Endothelial cell of umbilical vein (primary cell): ENCODE measurements at regions not wholly inside any gene's neighbourhood (a gene's known extent, or its start where the extent isn't known, plus 50 kb on each side); places are given as distances from the start of the nearest gene placed in this dataset.
A peak's percentile ranks its signal among the peaks of the same experiment; 100 is the strongest.

Experiments used
- BruUV-seq: library from RNA; stranded (reverse); fragments of 400-500 nt; replicated peaks from 2 replicates; lab custom pipeline; 2021; lab: Mats Ljungman, UMichigan
- CTCF ChIA-PET: fragments of 300-600, 350-600 bp; sonication (Branson Sonifier 250); formaldehyde crosslinking; loops from one replicate; lab custom pipeline; 2021; ENCODE audit warnings: antibody characterized with exemption, inconsistent platforms; lab: Charles Lee
- POLR2A ChIA-PET: fragments of 300-600, 350-600 bp; sonication (Branson Sonifier 250); formaldehyde crosslinking; loops from one replicate; lab custom pipeline; 2021; ENCODE audit warnings: antibody characterized with exemption, inconsistent platforms; lab: Charles Lee
- DNase-seq: peaks from one replicate; pipeline ENCODE4 v3.0.0-alpha.2; 2011; ENCODE audit warnings: low read depth, low spot score
- FAIRE-seq: peaks from 2 replicates; lab custom pipeline; 2011; peaks lifted over from hg19 to GRCh38; lab: Jason Lieb, UNC
- H2AFZ ChIP-seq: 2 replicates; pipeline ENCODE4 v1.6.0; 2012; ENCODE audit warnings: low read depth, low read length, control low read depth, inconsistent platforms
- H3K27ac ChIP-seq: 2 replicates; pipeline ENCODE4 v1.5.1; 2011; ENCODE audit warnings: low read depth, mild to moderate bottlenecking, control low read depth, low read length, moderate library complexity; ENCODE audit not compliant: insufficient read depth
- H3K27me3 ChIP-seq, 2 experiments: 2 replicates each; pipeline versions ENCODE4 v1.6.0 to v1.6.1; 2011; ENCODE audit warnings: low read length in 2 of 2, mixed read lengths in 1 of 2; ENCODE audit not compliant: control insufficient read depth in 2 of 2, insufficient read depth in 2 of 2
- H3K36me3 ChIP-seq, 2 experiments: 2 replicates in 1 of 2; 3 replicates in 1 of 2; pipeline ENCODE4 v1.5.1; 2011; ENCODE audit warnings: low read length in 2 of 2, mild to moderate bottlenecking in 1 of 2, moderate library complexity in 1 of 2; ENCODE audit not compliant: control insufficient read depth in 2 of 2, insufficient read depth in 2 of 2; ENCODE audit errors: extremely low read depth in 1 of 2
- H3K4me1 ChIP-seq: 3 replicates; pipeline ENCODE4 v1.5.1; 2011; ENCODE audit warnings: mild to moderate bottlenecking, low read length; ENCODE audit not compliant: control insufficient read depth, insufficient read depth; ENCODE audit errors: extremely low read depth
- H3K4me2 ChIP-seq: 2 replicates; pipeline ENCODE4 v1.6.1; 2011; ENCODE audit warnings: low read length, control low read depth, mixed read lengths; ENCODE audit not compliant: insufficient read depth
- H3K4me3 ChIP-seq, 3 experiments: fragments of 200-600 bp in 1 of 3; sonication (generic), shearing (Covaris generic) in 1 of 3; replicated peaks in 1 of 3; 2 replicates each; pipeline ENCODE4 v1.5.1; 2011 to 2016; ENCODE audit warnings: control low read depth in 3 of 3, low read length in 3 of 3, mild to moderate bottlenecking in 2 of 3, inconsistent platforms in 1 of 3, low read depth in 1 of 3, moderate library complexity in 1 of 3; ENCODE audit not compliant: insufficient read depth in 1 of 3
- H3K79me2 ChIP-seq: 2 replicates; pipeline ENCODE4 v1.6.0; 2012; ENCODE audit warnings: low read length, inconsistent platforms; ENCODE audit not compliant: control insufficient read depth, insufficient read depth
- H3K9ac ChIP-seq: replicated peaks from 2 replicates; pipeline ENCODE3; 2011; ENCODE audit warnings: low read length, control low read depth; ENCODE audit not compliant: insufficient read depth; ENCODE audit errors: extremely low read depth
- H3K9me1 ChIP-seq: replicated peaks from 3 replicates; pipeline ENCODE4 v1.6.0; 2011; ENCODE audit warnings: mild to moderate bottlenecking, low read length; ENCODE audit not compliant: control insufficient read depth, insufficient read depth; ENCODE audit errors: extremely low read depth
- H3K9me3 ChIP-seq: replicated peaks from 2 replicates; pipeline ENCODE4 v1.5.1; 2012; ENCODE audit warnings: low read length, inconsistent platforms; ENCODE audit not compliant: control insufficient read depth, insufficient read depth
- H4K20me1 ChIP-seq: replicated peaks from 2 replicates; pipeline ENCODE3; 2011; ENCODE audit warnings: mild to moderate bottlenecking, low read length; ENCODE audit not compliant: control insufficient read depth, insufficient read depth; ENCODE audit errors: extremely low read depth
- EZH2 ChIP-seq: IDR thresholded peaks from 2 replicates; pipeline ENCODE4 v1.6.1; 2012; ENCODE audit warnings: borderline replicate concordance, low read depth, mild to moderate bottlenecking, moderate library complexity, low read length, inconsistent platforms; ENCODE audit not compliant: severe bottlenecking
- FOS ChIP-seq: IDR thresholded peaks from 2 replicates; pipeline ENCODE4 v1.6.1; 2011; ENCODE audit warnings: mild to moderate bottlenecking, low read length, moderate library complexity, borderline replicate concordance; ENCODE audit not compliant: insufficient read depth
- GATA2 ChIP-seq: IDR thresholded peaks from 2 replicates; pipeline ENCODE4 v1.7.0; 2011; ENCODE audit warnings: low read depth, mild to moderate bottlenecking, moderate library complexity, mixed read lengths, low read length; ENCODE audit not compliant: insufficient read length, insufficient read depth
- JUN ChIP-seq: IDR thresholded peaks from 2 replicates; pipeline ENCODE4 v1.6.1; 2011; ENCODE audit warnings: borderline replicate concordance, low read depth; ENCODE audit not compliant: insufficient read length, insufficient read depth
- MAX ChIP-seq: IDR thresholded peaks from 2 replicates; pipeline ENCODE4 v1.6.1; 2011; ENCODE audit not compliant: insufficient read depth, insufficient read length
- MYC ChIP-seq: IDR thresholded peaks from one replicate; pipeline ENCODE4 v1.6.1; 2011; ENCODE audit warnings: mild to moderate bottlenecking, low read depth, low read length
- POLR2A ChIP-seq: IDR thresholded peaks from 2 replicates; pipeline ENCODE4 v1.6.1; 2012; ENCODE audit warnings: low read depth, mild to moderate bottlenecking, control low read depth, low read length
- POLR2AphosphoS5 ChIP-seq: IDR thresholded peaks from 2 replicates; pipeline ENCODE4 v1.6.1; 2012; ENCODE audit warnings: low read depth, mild to moderate bottlenecking, control low read depth, low read length, moderate library complexity; ENCODE audit not compliant: insufficient read depth
- dilution Hi-C: fragments of 300-500 bp; cut with MboI; formaldehyde crosslinking; loops from one replicate; pipeline ENCODE4 v1.15.0; 2019; ENCODE audit warnings: low sequenced_read_pairs; ENCODE audit not compliant: extremely low pct_ligation_motif_present
- intact Hi-C: fragments of 100-400 bp; cut with micrococcal nuclease; formaldehyde crosslinking; loops from one replicate; pipeline ENCODE4 v1.10.0; 2022
- TF ChIP-seq, protein P1 (sequence below), 2 donors: IDR thresholded peaks; 1 replicate in 1 of 2; 2 replicates in 1 of 2; pipeline ENCODE4 v1.5.1; 2011; ENCODE audit warnings: low read length in 2 of 2, mild to moderate bottlenecking in 2 of 2, moderate library complexity in 2 of 2, control low read depth in 1 of 2, inconsistent platforms in 1 of 2, low read depth in 1 of 2; ENCODE audit not compliant: insufficient read depth in 1 of 2; ENCODE audit errors: extremely low read depth in 1 of 2

- H3K9ac ChIP-seq = no peak overlapping the region
- intact Hi-C loops (no loop called here), dilution Hi-C loops (no loop called here)
- no peak overlapping the region for H3K4me3 ChIP-seq
- BruUV-seq = no TSS peak
- DNase-seq (peak; percentile 20), FAIRE-seq (peak; percentile 77)
- no peak overlapping the region for H3K4me2 ChIP-seq
- H4K20me1 ChIP-seq = no peaks in the 10 kb centered on the region
- H3K4me1 ChIP-seq = no peaks in the 10 kb centered on the region
- H3K36me3 ChIP-seq = no peaks in the 10 kb centered on the region
- H3K27ac ChIP-seq = no peak overlapping the region
- H3K79me2 ChIP-seq = no peaks in the 10 kb centered on the region
- no peaks in the 10 kb centered on the region for H3K27me3 ChIP-seq
- ChIA-PET CTCF (interaction anchor here (0.7 kb wide), 1 partner anchor 32 kb away, joined by 3 read pairs; no protein-coding TSS in a partner anchor), POLR2A (no interaction called here)
- no peaks in the 10 kb centered on the region for H3K9me3 ChIP-seq
- TF ChIP-seq FOS (peak; percentile 48), GATA2 (no peak)
- H2AFZ ChIP-seq = no peak overlapping the region
- H3K9me1 ChIP-seq = no peaks in the 10 kb centered on the region
Observed at GRCh38 chrX:39869846-39870601, 227.7 kb downstream of the BCOR start.

DNA sequence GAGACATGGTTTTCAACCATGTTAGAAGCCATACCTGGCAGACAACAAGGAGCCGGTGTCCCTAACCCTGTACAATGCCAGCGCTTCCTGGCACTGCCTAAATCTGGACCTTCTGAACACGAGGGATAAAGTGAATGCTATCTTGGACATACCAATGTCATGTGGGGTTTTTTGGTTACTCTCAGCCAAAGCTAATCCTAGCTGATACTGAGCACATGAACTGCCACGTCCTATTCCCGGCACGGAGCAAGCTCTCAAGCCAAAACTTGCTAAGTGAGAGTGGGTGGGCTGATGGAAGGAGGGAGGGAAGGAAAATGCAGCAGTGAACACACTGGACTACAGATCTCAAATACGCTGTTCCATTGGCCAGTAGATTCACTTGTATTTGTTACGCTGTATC lies 226.1 kb downstream of the BCOR start:
- DNase-seq (no peak), FAIRE-seq (no peak)
- Histone ChIP-seq H2AFZ (no peak overlapping the region), H3K4me3 (no peak overlapping the region), H3K79me2 (no peaks in the 10 kb centered on the region), H3K4me2 (no peak overlapping the region), H3K9me1 (no peaks in the 10 kb centered on the region), H3K36me3 (no peaks in the 10 kb centered on the region), H3K27me3 (no peaks in the 10 kb centered on the region), H4K20me1 (no peaks in the 10 kb centered on the region), H3K27ac (no peak overlapping the region), H3K4me1 (no peaks in the 10 kb centered on the region), H3K9ac (no peak overlapping the region), H3K9me3 (no peaks in the 10 kb centered on the region)
- no TSS peak for BruUV-seq
- dilution Hi-C loops = no loop called here
- POLR2A ChIA-PET = no interaction called here
- no peak for TF ChIP-seq EZH2
- no peak for TF ChIP-seq MYC
- no peak for TF ChIP-seq FOS
- TF ChIP-seq POLR2AphosphoS5 = no peak
- TF ChIP-seq, protein P1, sequence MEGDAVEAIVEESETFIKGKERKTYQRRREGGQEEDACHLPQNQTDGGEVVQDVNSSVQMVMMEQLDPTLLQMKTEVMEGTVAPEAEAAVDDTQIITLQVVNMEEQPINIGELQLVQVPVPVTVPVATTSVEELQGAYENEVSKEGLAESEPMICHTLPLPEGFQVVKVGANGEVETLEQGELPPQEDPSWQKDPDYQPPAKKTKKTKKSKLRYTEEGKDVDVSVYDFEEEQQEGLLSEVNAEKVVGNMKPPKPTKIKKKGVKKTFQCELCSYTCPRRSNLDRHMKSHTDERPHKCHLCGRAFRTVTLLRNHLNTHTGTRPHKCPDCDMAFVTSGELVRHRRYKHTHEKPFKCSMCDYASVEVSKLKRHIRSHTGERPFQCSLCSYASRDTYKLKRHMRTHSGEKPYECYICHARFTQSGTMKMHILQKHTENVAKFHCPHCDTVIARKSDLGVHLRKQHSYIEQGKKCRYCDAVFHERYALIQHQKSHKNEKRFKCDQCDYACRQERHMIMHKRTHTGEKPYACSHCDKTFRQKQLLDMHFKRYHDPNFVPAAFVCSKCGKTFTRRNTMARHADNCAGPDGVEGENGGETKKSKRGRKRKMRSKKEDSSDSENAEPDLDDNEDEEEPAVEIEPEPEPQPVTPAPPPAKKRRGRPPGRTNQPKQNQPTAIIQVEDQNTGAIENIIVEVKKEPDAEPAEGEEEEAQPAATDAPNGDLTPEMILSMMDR (IDR thresholded peaks at IDR 0.05; ENCODE audit: extremely low read depth in 1 of 2, insufficient read depth in 1 of 2, low read depth in 1 of 2, low read length in 2 of 2) = no peak
- no peak for TF ChIP-seq JUN
- TF ChIP-seq MAX = no peak
- TF ChIP-seq POLR2A = no peak
- no peak for TF ChIP-seq GATA2
- intact Hi-C loops = no loop called here
- CTCF ChIA-PET = no interaction called here
